Keratinocyte (primary cell): ENCODE measurements at regions not wholly inside any gene's neighbourhood (a gene's known extent, or its start where the extent isn't known, plus 50 kb on each side); places are given as distances from the start of the nearest gene placed in this dataset.

Source experiments
- CTCF ChIP-seq, 3 experiments: IDR thresholded peaks in 1 of 3; conservative IDR thresholded peaks in 1 of 3; optimal IDR thresholded peaks in 1 of 3; 2 replicates in 2 of 3; 3 replicates in 1 of 3; pipeline versions ENCODE3 to v1.5.1; 2011; ENCODE audit warnings: low read length in 3 of 3, mild to moderate bottlenecking in 3 of 3, moderate library complexity in 2 of 3, control low read depth in 1 of 3, inconsistent platforms in 1 of 3; ENCODE audit not compliant: insufficient read depth in 2 of 3; ENCODE audit errors: extremely low read depth in 1 of 3
- EZH2 ChIP-seq: IDR thresholded peaks from one replicate; pipeline ENCODE4 v1.6.1; 2012; ENCODE audit warnings: inconsistent platforms, mild to moderate bottlenecking, low read length, moderate library complexity

GRCh38 chr4:158962393-158962792, 140.5 kb upstream of the RAPGEF2 start:
- TF ChIP-seq EZH2 (no peak), CTCF (optimal IDR thresholded peaks at IDR 0.05 in 1 of 3, IDR thresholded peaks at IDR 0.05 in 1 of 3, conservative IDR thresholded peaks at IDR 0.05 in 1 of 3; ENCODE audit: extremely low read depth in 1 of 3, insufficient read depth in 2 of 3, low read length in 3 of 3) (no peak)
